ENCODE measurements at regions not wholly inside any gene's neighbourhood (a gene's known extent, or its start where the extent isn't known, plus 50 kb on each side); places are given as distances from the start of the nearest gene placed in this dataset.

DNA sequence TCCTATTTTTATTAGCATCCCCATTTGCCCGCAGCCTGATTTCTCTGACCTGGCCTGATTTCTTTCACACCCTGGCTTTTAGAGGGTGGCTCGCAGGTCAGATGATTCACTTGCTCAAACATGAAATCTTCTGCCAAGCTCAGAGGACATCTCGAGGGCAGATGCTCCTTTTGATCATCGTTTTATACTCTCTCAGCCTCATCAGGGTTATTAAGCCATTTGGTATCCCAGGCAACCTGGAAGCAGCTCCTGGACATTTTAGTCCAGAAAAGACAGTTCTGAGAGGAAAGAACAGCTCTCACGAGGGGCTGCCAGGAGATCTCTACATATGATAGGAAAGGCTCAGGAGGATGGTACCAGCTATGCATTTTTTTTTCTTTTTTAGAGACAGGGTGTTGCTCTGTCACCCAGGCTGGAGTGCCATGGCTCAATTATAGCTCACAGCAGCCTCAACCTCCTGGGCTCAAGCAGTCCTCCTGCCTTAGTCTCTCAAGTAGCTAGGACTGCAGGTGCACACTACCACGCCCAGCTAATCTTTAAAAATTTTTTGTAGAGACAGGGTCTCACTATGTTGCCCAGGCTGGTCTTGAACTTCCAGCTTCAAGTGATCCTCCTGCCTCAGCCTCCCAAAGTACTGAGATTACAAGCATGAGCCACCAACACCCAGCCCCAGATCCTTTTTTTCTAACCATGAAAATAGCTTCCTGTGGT, 165.4 kb downstream of the KATNAL1 start:
- Histone ChIP-seq H3K27ac (no peak overlapping the region), H3K4me1 (peaks cover 3 to 14% of the 10 kb centered on the region in 2 donors), H3K4me3 (no peak overlapping the region), H3K36me3 (no peaks in the 10 kb centered on the region), H3K9me3 (peaks cover 0 to 5% of the 10 kb centered on the region in 2 donors), H3K27me3 (no peaks in the 10 kb centered on the region)
- intact Hi-C loops (cut with DNase I): no loop called here
- DNase-seq (no peak), ATAC-seq (no peak)
- TF ChIP-seq, protein P1, sequence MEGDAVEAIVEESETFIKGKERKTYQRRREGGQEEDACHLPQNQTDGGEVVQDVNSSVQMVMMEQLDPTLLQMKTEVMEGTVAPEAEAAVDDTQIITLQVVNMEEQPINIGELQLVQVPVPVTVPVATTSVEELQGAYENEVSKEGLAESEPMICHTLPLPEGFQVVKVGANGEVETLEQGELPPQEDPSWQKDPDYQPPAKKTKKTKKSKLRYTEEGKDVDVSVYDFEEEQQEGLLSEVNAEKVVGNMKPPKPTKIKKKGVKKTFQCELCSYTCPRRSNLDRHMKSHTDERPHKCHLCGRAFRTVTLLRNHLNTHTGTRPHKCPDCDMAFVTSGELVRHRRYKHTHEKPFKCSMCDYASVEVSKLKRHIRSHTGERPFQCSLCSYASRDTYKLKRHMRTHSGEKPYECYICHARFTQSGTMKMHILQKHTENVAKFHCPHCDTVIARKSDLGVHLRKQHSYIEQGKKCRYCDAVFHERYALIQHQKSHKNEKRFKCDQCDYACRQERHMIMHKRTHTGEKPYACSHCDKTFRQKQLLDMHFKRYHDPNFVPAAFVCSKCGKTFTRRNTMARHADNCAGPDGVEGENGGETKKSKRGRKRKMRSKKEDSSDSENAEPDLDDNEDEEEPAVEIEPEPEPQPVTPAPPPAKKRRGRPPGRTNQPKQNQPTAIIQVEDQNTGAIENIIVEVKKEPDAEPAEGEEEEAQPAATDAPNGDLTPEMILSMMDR (IDR thresholded peaks at IDR 0.05): no peak

GRCh38 chr13:30140973-30141372, 166.4 kb downstream of the KATNAL1 start:
- intact Hi-C loops (cut with DNase I): no loop called here
- Histone ChIP-seq H3K36me3 (no peaks in the 10 kb centered on the region), H3K27me3 (no peaks in the 10 kb centered on the region), H3K4me3 (no peak overlapping the region), H3K9me3 (peaks cover 0 to 5% of the 10 kb centered on the region in 2 donors), H3K27ac (no peak overlapping the region), H3K4me1 (peaks cover 3 to 14% of the 10 kb centered on the region in 2 donors)
- TF ChIP-seq, protein P1 (IDR thresholded peaks at IDR 0.05): no peak
- DNase-seq (no peak), ATAC-seq (no peak)

DNA sequence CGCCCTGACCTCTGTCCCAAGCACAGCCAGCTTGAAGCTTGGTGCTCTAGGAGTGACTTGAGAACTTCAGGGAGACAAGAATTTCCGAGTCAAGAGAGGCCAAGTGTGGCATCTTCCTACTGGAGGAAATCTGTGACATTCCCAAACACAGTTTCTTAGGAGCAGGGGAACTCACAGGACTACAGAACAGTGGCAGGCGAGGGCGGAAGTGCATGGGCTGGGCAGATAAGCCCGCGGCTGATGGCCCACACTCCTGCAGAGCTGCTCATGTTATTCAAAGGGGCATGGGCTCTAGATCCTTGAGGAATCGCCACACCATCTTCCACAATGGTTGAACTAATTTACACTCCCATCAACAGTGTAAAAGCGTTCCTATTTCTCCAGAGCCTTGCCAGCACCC, 168.8 kb downstream of the KATNAL1 start:
- Histone ChIP-seq H3K36me3 (no peaks in the 10 kb centered on the region), H3K9me3 (no peaks in the 10 kb centered on the region), H3K4me1 (peaks cover 3 to 14% of the 10 kb centered on the region in 2 donors), H3K27ac (no peak overlapping the region), H3K4me3 (no peak overlapping the region), H3K27me3 (no peaks in the 10 kb centered on the region)
- DNase-seq (no peak), ATAC-seq (no peak)
- intact Hi-C loops (cut with DNase I): no loop called here
- TF ChIP-seq, protein P1 (IDR thresholded peaks at IDR 0.05): no peak

DNA sequence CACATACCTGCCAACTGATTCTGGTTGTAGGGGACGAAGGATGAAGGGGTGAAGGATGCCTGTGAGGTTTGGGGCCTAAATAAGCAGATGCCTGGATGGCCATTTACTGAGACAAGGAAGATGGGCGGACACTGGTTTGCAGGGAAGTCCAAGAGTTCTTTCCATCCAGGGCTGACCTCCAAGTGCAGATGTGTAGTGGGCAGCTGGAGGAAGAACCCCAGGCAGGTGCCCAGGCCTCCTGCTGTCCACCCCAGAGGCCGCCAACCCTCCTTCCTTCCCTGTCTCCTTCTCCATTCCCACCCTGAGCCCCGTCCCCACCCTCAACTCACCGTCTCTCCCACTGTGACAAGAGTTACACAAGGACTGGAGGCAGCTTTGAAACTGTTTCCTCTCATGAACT, 171.5 kb downstream of the KATNAL1 start:
- intact Hi-C loops (cut with DNase I): no loop called here
- H3K4me3 ChIP-seq: no peak overlapping the region
- DNase-seq: no peak

GRCh38 chr13:30135351-30135750, 172.0 kb downstream of the KATNAL1 start:
- Histone ChIP-seq H3K4me1 (peaks cover 3 to 5% of the 10 kb centered on the region in 2 donors), H3K27me3 (no peaks in the 10 kb centered on the region), H3K4me3 (no peak overlapping the region), H3K27ac (no peak overlapping the region), H3K9me3 (no peaks in the 10 kb centered on the region), H3K36me3 (no peaks in the 10 kb centered on the region)
- TF ChIP-seq, protein P1 (IDR thresholded peaks at IDR 0.05): no peak
- no peak for DNase-seq
- intact Hi-C loops (cut with DNase I): no loop called here
- no peak for ATAC-seq

More for the DNA sequence above, 171.5 kb downstream of the KATNAL1 start:
- Histone ChIP-seq H3K9me3 (no peaks in the 10 kb centered on the region), H3K27ac (no peak overlapping the region), H3K36me3 (no peaks in the 10 kb centered on the region), H3K4me1 (peaks cover 3 to 5% of the 10 kb centered on the region in 2 donors), H3K27me3 (no peaks in the 10 kb centered on the region)
- TF ChIP-seq, protein P1 (IDR thresholded peaks at IDR 0.05): no peak
- ATAC-seq: no peak

Data from left lung (tissue), 4 donors.